Right renal pelvis (tissue), 4 donors: ENCODE measurements at regions not wholly inside any gene's neighbourhood (a gene's known extent, or its start where the extent isn't known, plus 50 kb on each side); places are given as distances from the start of the nearest gene placed in this dataset.

Source experiments
- DNase-seq, 4 donors: peaks; one replicate each; pipeline ENCODE4 v3.0.0-alpha.2; 2013; ENCODE audit warnings: low read depth in 4 of 4, low spot score in 3 of 4, missing footprints in 1 of 4

DNA sequence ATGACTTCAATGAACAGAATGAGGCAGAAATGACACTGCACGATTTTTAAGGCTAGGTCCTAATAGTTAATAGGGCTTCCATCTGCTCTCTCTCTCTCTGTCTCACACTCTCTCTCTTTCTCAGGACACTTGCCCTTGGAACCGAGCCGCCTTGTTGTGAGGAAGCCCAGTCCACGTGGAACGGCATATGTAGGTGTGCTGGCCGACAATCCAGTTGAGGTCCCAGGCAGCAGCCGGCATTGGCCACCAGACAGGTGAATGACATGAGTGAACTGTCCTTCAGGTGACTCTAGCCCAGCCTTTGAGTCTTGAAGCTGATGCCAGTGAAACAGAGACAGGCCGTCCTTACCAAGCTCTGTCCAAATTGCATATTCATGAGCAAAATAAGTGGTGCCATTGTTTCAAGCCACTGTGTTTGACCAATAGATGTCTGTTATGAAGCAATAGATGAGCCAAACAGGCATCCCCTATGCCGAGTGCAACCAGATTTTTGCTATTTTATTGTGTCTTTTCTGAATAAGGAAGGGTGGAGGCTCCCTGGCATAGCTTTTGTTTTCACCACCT is 217.5 kb upstream of the LHX5 start:
- DNase-seq: no peak

DNA sequence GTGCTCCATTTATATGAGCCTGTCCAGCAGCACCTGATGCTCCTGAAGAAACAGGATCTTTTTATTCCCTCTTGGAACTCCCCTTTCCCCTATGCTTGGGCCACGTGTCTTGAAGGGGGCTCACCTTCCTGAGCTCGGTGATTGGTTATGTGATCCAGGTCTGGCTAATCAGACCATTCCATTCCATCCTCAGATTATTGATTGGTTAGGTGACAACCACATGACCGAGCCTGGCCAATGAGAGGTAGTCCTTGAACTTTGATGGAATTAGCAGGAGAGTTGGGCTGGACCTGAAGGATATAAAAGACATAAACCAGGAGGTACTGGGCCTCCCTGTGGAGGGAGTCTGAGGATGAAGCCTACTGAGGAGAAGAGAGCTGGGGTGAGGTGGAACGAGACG is 216.6 kb upstream of the LHX5 start:
- DNase-seq: no peak

DNA sequence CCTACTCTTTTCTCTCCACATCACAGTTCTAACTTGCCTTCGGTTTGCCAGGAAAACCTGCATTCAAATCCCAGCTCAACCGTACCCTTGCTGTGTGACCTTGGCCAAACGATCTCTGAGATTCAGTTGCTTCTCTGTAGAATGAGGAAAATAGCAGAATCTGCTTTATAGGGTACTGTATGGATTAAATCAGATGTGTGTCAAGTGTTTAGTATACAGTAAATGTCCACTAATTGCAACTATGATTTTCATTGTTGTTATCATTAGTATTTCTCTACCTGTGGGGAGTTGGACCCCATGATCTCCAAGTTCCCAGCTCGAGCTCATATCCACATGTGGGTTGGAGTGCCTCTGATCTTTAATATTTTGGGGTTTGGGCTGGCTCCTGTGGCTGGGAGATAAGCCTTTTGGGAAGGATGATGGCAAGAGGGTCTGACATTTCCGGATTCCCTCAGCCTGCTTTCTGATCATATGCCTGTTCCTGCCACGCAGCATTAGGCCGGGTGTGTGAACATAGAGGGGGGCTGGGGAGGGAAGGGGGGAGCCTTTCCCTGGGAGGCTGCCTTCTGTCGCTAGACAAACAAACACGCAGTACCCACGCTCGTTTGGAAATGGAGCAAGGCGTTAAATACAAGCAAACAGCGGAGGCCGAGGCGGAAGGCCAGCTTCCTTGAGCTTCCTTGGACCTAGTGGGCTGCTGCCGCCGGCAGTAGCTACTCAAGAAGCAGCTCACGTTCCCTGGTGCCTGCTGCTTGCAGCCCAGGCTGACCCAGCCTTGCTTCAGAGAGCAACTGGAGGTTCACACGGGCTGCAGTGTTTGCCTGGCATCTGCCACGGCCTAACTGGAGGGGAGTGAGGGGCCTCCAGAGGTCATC is 213.5 kb upstream of the LHX5 start:
- DNase-seq: no peak

DNA sequence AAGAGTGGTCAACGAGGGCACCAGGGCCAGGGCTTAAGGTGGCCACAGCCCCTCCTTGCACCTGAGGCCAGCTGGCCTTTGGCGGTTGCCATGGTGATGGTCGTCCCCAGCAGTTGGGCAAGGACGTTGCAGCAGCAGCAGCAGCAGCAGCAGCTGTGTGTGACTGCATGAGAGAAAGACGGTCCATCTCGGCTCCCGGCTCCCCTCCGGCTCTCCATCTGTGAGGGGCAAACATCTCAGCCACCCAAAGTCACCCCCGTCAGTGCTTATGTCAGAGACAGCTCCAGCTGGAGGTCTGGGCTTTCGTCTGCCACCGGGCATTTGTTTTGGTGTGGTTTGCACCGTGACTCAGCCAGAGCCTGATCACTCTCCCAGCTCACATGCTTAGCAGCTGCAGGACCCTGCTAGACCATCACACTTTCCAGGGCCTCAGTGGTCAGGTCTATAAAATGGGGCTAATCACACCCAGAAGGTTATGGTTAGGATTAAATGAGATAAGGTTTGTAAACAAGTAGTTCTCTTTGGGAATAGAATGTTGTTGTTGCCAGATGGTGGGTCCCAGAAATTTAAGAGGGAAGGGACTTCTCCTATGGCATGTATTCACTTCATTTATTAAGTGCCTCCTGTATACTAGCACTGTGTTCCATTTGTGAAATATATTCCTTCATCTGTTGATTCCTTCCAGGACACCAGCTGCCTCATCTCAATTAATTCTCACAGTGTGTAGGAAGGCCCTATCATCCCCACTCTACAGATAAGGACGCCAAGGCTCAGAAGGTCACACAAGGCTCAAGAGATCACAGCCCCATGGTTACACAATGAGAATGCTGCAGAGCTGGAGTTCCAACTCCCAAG is 212.6 kb upstream of the LHX5 start:
- no peak for DNase-seq

DNA sequence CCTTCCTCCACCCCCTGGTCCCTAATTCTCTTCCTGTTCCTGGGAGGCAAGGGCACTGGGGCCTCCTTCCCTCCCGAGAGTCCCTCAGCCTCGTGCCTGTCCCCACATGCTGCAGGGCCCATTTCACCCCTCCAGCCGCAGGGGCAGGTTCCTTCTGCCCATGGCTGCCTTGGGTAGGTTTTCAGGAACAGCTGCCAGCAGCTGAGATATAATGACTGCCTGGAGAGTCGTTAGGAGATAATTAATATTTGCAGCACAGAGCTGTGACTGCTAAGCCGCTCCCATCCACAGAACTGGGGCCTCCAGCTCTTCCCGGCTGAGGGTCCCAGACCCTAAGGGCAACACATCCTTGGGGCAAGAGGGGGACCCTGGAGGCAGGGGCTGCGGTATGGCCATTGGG is 211.9 kb upstream of the LHX5 start:
- DNase-seq: no peak

DNA sequence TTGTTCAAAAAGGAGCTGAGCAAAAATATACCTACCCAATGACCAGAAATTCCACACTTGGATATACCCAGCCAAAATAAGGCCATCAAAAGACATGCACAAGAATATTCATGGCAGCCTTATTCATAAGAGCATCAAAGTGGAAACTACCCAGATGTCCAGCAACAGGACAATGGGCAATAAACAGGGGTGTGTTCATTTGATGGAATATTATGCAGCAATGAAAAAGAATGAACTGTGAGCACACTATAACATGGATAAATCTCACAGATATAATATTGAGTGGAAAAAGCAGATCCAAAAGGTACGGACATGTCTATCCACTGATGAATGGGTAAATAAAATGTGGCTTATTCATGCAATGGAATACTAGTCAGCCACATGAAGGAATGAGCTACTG is 209.2 kb upstream of the LHX5 start:
- no peak for DNase-seq

DNA sequence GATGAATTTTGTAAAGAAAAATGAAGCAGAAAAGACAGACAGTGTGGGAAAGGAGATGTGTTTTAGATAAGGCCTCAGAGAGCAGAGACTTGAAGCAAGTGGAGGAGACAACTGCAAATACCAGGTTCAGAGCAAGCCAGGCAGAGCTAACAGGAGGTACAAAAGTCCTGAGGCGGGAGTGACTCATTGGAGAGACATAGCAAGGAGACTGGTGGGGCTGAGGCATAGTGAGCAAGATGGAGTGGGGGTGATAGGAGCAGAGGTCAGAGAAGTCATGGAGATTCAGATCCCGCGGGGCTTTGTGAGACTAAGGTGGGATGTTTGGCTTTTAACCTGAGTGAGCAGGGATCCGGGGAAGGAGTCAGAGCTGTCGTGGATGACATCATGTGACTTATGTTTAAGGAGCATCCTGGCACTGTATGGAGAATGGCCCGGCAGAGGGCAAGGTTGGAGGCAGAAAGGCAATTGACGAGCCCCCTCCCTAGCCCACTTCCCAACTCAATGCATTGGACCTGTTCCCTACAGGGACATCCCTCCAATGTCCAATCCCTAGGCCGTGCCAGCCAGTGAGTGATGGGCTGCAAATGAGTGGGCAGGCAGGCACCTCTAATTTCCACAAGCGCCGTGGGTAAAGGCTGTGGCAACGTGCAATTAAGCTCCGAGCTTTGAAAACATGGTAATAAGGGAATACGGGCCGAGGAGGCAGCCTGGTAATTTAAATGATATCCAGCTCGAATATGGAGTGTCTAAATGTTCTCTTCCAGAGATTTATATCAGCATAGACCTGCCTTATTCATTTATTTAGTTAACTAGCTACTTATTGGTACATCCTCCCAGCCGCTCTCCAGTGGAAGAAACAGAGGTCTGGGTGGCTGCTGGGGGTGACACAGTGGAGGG is 206.8 kb upstream of the LHX5 start:
- DNase-seq: no peak

DNA sequence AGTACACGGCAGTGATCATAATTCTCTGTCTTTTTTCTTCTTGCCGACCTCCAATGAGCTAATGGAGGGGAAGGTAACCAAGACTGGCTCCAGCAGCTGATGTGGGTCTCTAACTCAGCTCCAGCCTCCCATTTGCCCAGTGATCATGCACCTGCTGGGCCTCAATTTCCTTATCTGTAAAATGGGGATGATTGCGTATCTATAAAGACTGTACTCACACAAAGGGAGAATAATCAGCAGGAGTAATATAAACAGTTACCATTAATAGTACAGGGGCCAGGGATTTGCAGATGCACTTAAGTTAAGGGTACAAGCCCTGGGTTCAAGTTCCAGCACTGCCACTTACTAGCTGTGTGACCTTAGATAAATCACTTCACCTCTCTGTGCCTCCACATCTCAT is 204.9 kb upstream of the LHX5 start:
- no peak for DNase-seq

DNA sequence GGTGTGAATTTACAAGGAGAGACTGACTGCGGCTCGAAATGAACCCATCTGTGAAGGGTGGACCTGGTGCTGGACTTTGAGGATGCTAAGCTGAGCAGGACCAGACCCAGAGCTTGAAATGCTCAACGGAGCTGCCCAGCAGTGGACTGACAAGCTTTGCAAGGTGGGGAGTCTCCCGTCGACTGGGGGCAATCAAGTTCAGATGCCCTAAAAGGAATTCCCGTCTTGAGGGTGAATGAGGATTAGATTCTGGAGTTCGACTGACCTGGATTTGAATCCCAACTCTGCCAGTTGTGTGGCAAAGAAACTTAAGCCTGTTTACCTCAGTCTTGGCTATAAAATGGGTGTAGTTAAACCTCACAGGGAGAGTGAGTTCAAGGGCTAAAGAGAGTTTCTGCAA is 204.4 kb upstream of the LHX5 start:
- no peak for DNase-seq

DNA sequence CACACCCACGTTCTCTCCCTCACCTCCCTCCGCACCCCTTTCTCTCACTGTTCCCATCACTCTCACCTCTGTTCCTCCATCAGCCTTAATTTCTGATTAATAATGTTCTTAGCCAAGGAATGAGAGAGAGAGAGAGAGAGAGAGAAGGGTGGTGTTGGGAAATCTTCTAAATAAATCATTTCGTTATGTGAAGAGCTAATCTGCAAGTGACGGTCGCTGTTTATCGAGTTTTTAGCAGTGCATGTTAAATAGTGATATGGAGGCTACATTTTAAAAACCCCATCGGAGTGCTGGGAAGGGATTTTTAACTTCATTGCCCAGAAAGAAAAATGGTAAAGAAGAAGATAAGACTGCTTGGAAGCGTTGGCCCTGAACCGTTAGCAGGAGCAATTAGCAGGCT is 203.3 kb upstream of the LHX5 start:
- no peak for DNase-seq

DNA sequence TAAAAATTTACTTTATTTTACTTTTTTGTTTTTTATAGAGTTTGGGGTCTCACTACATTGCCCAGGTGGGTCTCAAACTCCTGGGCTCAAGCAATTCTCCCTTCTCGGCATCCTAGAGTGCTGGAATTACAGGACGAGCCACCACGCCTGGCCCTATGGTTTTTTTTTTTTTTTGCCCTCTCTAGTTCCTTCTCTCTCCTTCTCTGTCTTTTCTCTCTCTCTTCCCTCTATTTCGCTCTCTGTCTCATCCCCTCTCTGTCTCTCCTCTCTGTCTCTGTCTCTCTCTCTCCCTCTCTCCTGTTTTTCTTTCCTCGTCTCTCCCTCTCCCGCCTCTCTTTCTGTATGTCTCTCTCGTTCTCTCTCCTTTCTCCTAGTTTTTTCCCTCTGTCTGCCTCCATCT is 202.6 kb upstream of the LHX5 start:
- DNase-seq: no peak

DNA sequence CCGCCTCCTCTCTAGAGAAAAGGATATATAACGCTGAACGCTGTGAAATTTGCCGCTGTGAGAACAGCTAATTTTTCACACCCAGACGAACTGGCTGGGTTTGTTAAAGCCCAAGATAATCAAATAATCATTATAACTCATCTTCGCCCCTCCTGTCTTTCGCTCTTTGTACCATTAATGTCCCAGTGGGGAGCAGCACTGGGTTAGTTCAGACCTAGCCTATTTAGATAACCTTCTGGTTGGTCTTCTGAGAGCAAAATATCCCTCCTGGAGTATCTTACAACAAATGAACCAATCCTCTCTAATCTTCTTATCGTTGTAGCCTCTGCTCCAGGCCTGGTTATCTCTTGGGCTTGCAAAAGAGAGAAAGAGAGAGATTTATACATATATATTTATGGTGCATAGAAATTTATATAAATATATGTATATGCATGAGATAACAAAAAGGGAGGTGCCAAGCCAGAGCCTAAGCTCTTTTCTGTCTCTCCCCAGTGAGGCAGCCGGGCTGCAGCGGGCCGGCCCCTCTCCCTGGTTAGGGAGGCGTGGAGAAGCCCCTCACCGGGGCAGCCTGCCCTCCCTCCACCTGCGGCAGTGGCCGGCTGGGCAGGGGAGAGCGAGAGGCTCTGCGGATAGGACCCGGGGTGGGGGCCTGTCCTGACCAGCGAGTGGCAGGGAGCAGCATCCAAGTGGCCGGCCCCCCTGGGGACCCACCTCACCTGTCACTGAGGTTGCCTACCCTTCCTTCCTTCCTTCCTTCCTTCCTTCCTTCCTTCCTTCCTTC is 202.0 kb upstream of the LHX5 start:
- DNase-seq: no peak

DNA sequence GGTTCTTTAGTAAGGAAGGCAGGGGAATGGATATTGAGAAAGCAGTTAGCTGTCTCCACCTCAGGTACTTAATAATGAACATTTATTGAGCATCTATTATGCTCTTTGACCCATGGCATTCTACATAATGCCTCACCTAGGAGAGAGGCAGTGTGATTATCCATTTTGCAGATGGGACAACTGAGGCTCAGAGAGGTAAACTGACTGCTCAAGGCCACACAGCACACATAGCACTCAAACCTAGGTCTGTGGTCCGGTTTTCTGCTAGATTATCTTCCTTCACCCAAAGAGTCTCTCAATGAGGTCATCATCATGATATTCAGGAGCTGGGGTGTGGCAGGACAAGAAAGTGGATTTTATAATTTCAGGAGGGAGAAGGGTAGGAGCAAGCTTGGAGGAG is 199.1 kb upstream of the LHX5 start:
- no peak for DNase-seq

DNA sequence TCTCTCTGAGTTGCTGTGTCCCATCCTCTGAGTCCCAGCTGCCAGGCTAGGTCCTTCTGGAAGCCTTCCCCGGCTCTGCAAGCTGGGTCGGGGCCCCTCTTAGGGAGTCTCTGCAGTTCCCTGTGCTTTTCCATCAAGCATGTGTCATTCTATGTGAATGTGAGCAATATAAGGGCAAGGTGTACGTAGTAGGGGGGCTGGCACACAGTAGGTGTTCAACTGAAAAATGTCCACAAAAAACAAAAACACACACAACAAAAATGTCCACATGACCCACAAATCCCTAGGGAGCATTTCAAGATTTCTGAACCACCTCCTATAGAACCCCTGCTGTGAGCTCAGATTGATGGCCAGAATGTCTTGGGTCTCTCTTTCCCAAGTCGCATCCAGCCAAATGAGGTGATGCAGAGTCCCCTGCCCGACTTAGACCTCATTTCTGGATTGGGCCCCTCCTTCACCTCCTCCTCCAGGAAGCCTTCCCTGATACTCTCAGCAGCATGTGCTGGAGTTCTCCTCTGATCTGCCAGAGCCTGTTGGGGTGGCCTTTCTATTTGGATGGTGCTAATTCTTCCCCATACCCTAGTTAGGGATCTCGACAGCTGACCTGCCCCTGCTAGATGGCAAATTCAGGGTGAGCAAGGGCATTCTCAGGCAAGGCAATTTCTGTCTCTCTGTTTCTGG is 196.1 kb upstream of the LHX5 start:
- DNase-seq: no peak

DNA sequence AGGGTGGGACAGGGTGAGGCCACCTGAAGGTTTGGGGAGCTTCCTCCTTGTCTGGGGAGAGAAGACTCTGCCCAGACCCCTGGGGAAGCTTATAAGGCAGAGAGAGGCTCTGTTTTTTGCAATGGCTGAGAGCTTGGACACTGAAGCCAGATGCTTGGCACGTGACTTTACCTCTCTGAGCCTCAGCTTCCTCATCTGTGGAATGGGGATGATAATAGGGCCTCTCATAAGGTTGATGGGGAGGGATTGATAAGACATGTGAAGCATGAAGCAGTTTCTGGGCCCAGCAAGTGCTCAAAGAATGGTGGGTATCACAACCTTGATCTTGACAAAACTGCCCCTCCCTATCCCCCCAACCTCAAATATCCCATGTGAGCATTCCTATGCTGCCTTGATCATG is 195.4 kb upstream of the LHX5 start:
- DNase-seq: no peak

DNA sequence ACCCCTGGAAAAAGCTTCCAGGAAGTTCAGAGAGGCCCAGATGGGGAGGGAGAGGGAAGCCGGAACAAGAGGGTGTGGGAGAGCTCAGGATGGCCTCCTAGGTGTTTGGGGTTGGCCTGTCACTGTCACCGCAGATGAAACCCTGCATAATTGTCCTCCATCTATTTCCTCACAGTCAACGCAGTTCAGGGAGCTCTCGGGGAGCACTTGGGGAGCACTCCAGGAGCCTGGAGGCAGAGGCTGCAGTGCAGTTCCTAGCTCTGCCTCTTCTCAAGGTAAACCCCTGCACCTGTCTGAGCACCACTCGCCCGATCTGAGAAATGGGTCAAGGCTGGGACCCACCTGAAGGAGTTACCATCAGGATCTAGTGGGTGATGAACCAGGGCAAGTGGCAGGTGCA is 194.6 kb upstream of the LHX5 start:
- no peak for DNase-seq

DNA sequence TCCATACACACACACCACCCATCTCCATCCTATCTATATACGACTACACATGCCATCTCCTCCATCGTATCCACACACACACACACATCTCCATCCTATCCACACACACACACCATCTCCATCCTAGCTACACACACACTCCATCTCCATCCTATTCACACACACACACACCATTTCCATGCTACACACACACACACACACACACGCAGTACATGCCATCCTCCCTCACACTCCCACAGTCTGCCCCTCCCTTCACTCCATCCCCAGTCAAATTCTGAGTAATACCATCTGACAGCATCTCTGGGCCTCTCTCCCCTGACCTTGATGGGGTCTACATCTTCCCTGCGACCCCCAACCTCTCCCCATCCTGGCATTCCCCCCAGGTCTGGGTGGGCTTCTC is 193.8 kb upstream of the LHX5 start:
- DNase-seq: no peak

DNA sequence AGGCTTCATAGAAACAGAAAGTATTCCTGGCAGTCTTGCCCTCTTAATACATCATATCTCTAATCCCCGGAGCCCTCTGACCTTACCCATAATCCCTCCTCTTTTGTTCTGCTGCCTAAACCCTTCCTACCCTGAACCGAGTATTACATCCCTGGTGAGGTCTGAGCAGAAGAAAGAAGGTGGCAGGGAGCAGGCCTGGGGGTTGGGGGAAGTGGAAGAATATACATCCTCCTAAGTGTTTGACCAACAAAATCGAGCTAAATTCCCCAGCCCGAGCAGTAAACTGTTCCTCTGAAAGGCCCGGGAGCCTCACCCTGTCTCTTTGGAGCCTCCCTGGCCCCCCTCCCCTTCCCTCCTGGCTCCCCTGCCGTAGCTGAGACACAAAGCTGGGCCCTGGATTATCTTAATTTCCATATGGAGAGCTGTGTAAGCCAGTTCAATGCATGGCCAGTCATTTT is 192.6 kb upstream of the LHX5 start:
- no peak for DNase-seq

DNA sequence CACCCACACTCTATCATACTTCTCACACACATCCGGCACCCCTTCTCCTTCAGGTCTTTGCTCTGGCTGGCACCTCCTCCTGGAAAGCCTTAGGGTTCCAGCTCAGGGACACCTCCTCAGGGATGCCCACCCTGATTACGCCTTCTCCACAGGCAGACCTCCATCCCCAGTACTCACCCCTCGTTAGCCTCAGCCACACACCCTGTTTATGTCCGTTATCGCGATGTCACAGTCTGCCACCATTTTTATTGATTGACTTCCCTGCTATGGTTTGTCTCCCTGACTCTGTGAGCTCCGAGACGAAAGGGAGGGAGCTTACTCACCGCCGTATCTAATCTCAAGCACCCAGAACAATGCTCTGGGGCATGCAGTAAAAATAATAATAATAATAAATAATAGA is 191.7 kb upstream of the LHX5 start:
- no peak for DNase-seq
